Prostate gland (tissue), 2 donors: ENCODE measurements at regions not wholly inside any gene's neighbourhood (a gene's known extent, or its start where the extent isn't known, plus 50 kb on each side); places are given as distances from the start of the nearest gene placed in this dataset.

Experiments used
- DNase-seq: peaks from one replicate; pipeline ENCODE4 v3.0.0-alpha.2; 2019; ENCODE audit warnings: low spot score
- H3K27ac ChIP-seq, 2 donors: fragments of 200-600 bp; sonication (generic); 2 replicates each; pipeline ENCODE4 v1.5.1; 2017 to 2019
- H3K27me3 ChIP-seq: fragments of 200-600 bp; sonication (generic); replicated peaks from 2 replicates; pipeline ENCODE4 v1.5.1; 2019; ENCODE audit not compliant: insufficient read depth
- H3K36me3 ChIP-seq, 2 donors: fragments of 200-600 bp; sonication (generic); 1 replicate in 1 of 2; 2 replicates in 1 of 2; pipeline versions ENCODE4 v1.5.1 to v1.8.1; 2017 to 2019
- H3K4me1 ChIP-seq: fragments of 200-600 bp; sonication (generic); replicated peaks from 2 replicates; pipeline ENCODE4 v1.5.1; 2019
- H3K4me3 ChIP-seq, 2 donors: fragments of 200-600 bp; sonication (generic); 2 replicates each; pipeline ENCODE4 v1.5.1; 2017 to 2019
- H3K9me3 ChIP-seq: fragments of 200-600 bp; sonication (generic); 2 replicates; pipeline ENCODE4 v1.5.1; 2017
- POLR2A ChIP-seq: fragments of 450-650 bp; IDR thresholded peaks from one replicate; pipeline ENCODE4 v1.6.1; 2016; ENCODE audit warnings: antibody characterized with exemption, mild to moderate bottlenecking
- POLR2AphosphoS5 ChIP-seq: sonication (generic); formaldehyde crosslinking; IDR thresholded peaks from one replicate; pipeline ENCODE4 v1.6.1; 2017; ENCODE audit warnings: antibody characterized with exemption
- WGBS: methylation state at CpG from one replicate; pipeline ENCODE4 v1.1.5; 2018; 5-methylcytosine and 5-hydroxymethylcytosine counted together
- intact Hi-C: fragments of 100-400 bp; cut with DNase I; formaldehyde crosslinking; loops from one replicate; pipeline ENCODE4 v1.14.2; 2022
- TF ChIP-seq, protein P1 (sequence below), 4 experiments: fragments of 200-600 bp in 2 of 4; fragments of 450-650 bp in 2 of 4; sonication (generic) in 2 of 4; IDR thresholded peaks; 1 replicate in 3 of 4; 2 replicates in 1 of 4; pipeline ENCODE4 v1.5.1; 2016 to 2019; ENCODE audit warnings: antibody characterized with exemption in 4 of 4, mild to moderate bottlenecking in 2 of 4, moderate library complexity in 2 of 4

DNA sequence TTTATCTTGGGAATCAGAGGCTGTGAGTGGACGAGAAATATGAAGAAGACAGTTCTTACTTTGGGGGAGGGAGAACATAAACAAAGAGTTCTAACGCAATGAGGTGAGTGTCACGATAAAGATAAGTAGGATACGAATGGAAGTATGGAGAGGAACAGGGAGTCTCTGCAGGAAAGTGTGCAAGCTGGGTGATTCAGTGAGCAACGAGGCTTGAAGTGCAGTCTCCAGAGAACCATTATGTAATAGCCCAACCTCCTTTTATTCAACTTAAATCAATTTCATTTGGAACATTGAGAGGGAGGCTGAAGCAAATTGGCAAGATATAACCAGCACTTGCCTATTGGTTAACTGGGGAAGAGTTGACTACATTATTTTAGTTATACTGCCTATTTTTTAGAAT is 99.3 kb upstream of the PLD5 start:
- TF ChIP-seq, protein P1, sequence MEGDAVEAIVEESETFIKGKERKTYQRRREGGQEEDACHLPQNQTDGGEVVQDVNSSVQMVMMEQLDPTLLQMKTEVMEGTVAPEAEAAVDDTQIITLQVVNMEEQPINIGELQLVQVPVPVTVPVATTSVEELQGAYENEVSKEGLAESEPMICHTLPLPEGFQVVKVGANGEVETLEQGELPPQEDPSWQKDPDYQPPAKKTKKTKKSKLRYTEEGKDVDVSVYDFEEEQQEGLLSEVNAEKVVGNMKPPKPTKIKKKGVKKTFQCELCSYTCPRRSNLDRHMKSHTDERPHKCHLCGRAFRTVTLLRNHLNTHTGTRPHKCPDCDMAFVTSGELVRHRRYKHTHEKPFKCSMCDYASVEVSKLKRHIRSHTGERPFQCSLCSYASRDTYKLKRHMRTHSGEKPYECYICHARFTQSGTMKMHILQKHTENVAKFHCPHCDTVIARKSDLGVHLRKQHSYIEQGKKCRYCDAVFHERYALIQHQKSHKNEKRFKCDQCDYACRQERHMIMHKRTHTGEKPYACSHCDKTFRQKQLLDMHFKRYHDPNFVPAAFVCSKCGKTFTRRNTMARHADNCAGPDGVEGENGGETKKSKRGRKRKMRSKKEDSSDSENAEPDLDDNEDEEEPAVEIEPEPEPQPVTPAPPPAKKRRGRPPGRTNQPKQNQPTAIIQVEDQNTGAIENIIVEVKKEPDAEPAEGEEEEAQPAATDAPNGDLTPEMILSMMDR (IDR thresholded peaks at IDR 0.05) = no peak
- TF ChIP-seq POLR2A = no peak
- no peak for TF ChIP-seq POLR2AphosphoS5
- no peak overlapping the region for H3K27ac ChIP-seq
- 40% methylated on average over 5 of the region's 5 CpGs for WGBS
- no peak overlapping the region for H3K4me3 ChIP-seq
- no peak for DNase-seq
- intact Hi-C loops = no loop called here
- no peaks in the 10 kb centered on the region for H3K27me3 ChIP-seq
- no peaks in the 10 kb centered on the region for H3K4me1 ChIP-seq
- H3K9me3 ChIP-seq = no peaks in the 10 kb centered on the region
- H3K36me3 ChIP-seq = no peaks in the 10 kb centered on the region

DNA sequence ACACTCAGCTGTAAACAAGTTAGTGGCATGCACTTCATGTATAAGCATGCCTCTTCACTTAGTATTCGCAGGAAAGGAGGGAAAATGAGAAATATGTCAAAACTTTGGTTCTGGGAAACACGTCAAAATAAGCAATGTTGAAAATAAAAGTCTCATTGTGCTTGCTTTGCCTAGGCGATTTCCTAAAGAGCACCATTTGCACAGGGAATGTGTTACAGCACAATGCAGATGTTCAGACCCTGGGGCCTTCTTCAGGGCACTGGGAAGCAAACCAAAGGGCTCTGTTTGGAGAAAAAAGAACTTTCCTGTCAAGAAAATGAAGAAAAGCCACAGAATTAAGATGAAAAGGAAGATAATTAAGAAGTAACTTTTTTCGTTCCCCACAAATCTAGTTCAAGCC is 98.6 kb upstream of the PLD5 start:
- Histone ChIP-seq H3K27ac (no peak overlapping the region), H3K9me3 (no peaks in the 10 kb centered on the region), H3K4me1 (no peaks in the 10 kb centered on the region), H3K4me3 (no peak overlapping the region), H3K27me3 (no peaks in the 10 kb centered on the region), H3K36me3 (no peaks in the 10 kb centered on the region)
- intact Hi-C loops = no loop called here
- DNase-seq = no peak
- 23% methylated on average over 4 of the region's 4 CpGs for WGBS
- TF ChIP-seq, protein P1 (IDR thresholded peaks at IDR 0.05) = no peak
- no peak for TF ChIP-seq POLR2A
- TF ChIP-seq POLR2AphosphoS5 = no peak

DNA sequence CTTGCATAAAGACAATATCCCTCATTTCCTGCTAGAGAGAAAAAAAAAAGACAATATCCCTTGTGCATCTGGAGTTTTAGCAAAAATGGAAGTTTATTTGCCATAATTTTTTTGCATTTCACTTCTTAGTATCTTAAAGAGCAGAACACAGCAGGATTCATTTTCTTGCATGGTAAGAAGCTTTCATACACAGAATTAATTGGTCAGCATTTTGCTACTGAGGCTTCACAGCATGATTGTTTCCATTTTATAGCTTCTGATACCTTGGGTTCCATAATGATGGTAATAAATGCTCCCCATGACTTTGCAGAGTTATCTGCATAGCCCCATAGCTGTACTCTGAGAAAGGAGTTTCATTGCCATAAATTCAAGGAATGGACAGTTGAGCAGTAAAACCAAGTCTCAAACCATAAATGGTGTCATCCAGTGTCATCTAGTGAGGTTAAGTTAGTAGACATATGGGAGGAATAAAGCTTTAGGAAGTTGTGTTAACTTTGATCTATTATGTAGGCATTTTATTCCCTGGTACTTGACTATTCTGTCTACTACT is 88.8 kb upstream of the PLD5 start:
- intact Hi-C loops = no loop called here
- Histone ChIP-seq H3K27me3 (no peaks in the 10 kb centered on the region), H3K36me3 (no peaks in the 10 kb centered on the region), H3K27ac (no peak overlapping the region), H3K4me1 (no peaks in the 10 kb centered on the region), H3K4me3 (no peak overlapping the region), H3K9me3 (no peaks in the 10 kb centered on the region)
- DNase-seq = no peak
- TF ChIP-seq, protein P1 (IDR thresholded peaks at IDR 0.05) = no peak
- TF ChIP-seq POLR2AphosphoS5 (no peak), POLR2A (no peak)

DNA sequence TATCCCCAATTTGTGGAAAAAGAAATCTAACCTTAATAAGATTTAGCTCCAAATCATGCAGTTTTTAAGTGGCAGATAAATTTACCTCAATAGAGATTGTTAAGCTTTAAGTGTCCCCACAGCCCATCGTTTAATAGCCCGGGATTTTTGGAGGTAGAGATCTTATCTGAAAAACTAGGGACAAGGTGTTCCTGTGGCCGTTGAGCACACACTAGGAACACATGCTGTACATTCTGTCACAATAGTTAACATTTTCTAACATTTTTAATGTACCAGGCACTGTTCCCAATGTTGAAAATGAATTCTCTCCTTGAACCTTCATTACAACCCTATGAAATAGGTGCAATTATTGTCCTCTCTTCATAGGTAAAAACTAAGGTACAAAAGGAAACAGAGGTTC is 85.7 kb upstream of the PLD5 start:
- Histone ChIP-seq H3K9me3 (no peaks in the 10 kb centered on the region), H3K4me1 (no peaks in the 10 kb centered on the region), H3K36me3 (no peaks in the 10 kb centered on the region), H3K27ac (no peak overlapping the region), H3K27me3 (no peaks in the 10 kb centered on the region), H3K4me3 (no peak overlapping the region)
- no peak for TF ChIP-seq POLR2AphosphoS5
- intact Hi-C loops = no loop called here
- 27% methylated on average over 3 of the region's 3 CpGs for WGBS
- no peak for DNase-seq

DNA sequence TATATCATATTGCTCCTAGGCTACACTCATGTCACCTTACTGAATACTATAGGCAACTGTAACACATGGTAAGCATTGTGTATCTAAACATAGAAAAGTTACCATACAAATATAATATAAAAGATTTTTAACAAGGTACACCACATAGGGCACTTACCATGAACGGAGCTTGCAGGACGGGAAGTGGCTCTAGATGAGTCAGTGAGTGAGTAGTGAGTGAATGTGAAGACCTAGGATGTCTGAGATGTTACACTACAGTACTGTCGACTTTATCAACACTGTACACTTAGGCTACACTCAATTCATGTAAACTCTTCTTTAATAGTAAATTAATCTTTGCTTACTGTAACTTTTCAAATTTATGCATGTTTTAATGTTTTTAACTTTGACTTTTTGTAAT is 81.0 kb upstream of the PLD5 start:
- Histone ChIP-seq H3K4me3 (no peak overlapping the region), H3K9me3 (no peaks in the 10 kb centered on the region), H3K4me1 (no peaks in the 10 kb centered on the region), H3K36me3 (no peaks in the 10 kb centered on the region), H3K27ac (no peak overlapping the region), H3K27me3 (no peaks in the 10 kb centered on the region)
- WGBS = 88% methylated on average over 3 of the region's 3 CpGs
- no peak for DNase-seq
- no peak for TF ChIP-seq POLR2A
- TF ChIP-seq POLR2AphosphoS5 = no peak
- TF ChIP-seq, protein P1 (IDR thresholded peaks at IDR 0.05) = no peak
- intact Hi-C loops = no loop called here
